ENCODE measurements at regions not wholly inside any gene's neighbourhood (a gene's known extent, or its start where the extent isn't known, plus 50 kb on each side); places are given as distances from the start of the nearest gene placed in this dataset.

DNA sequence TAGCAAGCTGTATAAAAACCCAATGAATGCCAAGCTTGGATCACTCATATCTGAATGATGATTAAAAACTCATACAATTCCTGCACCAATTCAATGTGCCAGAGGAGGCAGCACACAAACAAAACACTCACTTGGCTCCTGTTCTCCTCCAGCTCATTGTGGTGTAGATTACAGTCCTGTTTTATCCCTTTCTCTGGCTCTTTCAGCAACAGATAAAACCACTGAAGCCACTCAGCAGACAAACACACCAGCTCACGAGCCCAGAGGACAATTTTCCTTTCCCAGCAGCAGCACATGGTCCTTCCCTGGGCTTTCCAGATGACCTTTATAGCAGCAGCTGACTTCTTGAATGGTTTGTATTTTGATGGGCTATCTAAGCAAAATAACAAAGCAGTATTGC lies 107.3 kb upstream of the STARD3NL start:
- DNase-seq = no peak
- no peak overlapping the region for H3K4me3 ChIP-seq
- H3K36me3 ChIP-seq = no peaks in the 10 kb centered on the region
- H3K4me1 ChIP-seq = no peaks in the 10 kb centered on the region
- TF ChIP-seq POLR2A (IDR thresholded peaks at IDR 0.05) (no peak), CTCF (IDR thresholded peaks at IDR 0.05) (peak in 3 of 6 experiments; percentile 18 to 43 (median 41))
- no peak overlapping the region for H3K27ac ChIP-seq
- H3K9me3 ChIP-seq = no peaks in the 10 kb centered on the region
- H3K27me3 ChIP-seq = no peaks in the 10 kb centered on the region

DNA sequence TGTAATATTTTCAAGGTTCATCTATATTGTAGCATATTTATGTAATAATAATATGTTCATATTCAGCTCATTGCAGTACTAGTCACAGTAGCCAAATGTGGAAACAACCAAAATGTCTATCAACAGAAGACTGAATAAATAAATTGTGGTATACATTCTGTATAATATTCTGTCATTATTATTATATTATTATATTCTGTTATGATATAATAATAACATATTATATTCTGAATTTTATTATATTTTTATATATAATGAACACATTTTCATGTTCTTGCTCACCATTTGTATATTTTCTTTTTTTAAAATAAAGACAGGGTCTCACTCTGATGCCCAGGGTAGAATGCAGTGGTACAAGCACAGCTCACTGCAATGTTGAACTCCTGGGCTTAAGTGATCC lies 91.2 kb upstream of the STARD3NL start:
- no peak for TF ChIP-seq CTCF (IDR thresholded peaks at IDR 0.05)
- TF ChIP-seq POLR2A (IDR thresholded peaks at IDR 0.05) = no peak
- H3K9me3 ChIP-seq = no peaks in the 10 kb centered on the region
- H3K27me3 ChIP-seq = no peaks in the 10 kb centered on the region
- no peaks in the 10 kb centered on the region for H3K36me3 ChIP-seq
- H3K4me1 ChIP-seq = no peaks in the 10 kb centered on the region
- no peak overlapping the region for H3K4me3 ChIP-seq
- H3K27ac ChIP-seq = no peak overlapping the region
- no peak for DNase-seq

DNA sequence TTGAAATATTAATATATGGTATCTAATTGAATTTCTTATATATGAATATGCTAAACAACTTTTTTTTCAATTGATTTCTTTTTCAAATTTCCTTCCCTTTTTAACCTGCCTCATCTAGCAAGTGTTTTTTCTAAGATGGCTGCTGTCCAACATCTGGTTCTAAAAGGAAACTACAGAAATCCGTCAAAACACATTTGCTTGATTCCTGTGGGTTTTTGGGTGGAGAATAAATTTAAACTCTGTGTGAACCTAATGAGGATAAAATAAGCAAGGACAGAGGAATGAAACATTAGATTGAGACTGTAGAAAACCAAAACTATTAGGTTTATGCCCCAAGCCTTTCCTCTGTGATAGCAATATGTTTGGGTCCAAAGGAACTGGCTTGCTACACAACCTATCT lies 75.5 kb upstream of the STARD3NL start:
- Histone ChIP-seq H3K4me3 (no peak overlapping the region), H3K36me3 (no peaks in the 10 kb centered on the region), H3K9me3 (peaks cover 0 to 7% (median 0%) of the 10 kb centered on the region in 4 donors), H3K27me3 (no peaks in the 10 kb centered on the region), H3K27ac (no peak overlapping the region), H3K4me1 (no peaks in the 10 kb centered on the region)
- TF ChIP-seq POLR2A (IDR thresholded peaks at IDR 0.05) (no peak), CTCF (IDR thresholded peaks at IDR 0.05) (no peak)
- DNase-seq = no peak

DNA sequence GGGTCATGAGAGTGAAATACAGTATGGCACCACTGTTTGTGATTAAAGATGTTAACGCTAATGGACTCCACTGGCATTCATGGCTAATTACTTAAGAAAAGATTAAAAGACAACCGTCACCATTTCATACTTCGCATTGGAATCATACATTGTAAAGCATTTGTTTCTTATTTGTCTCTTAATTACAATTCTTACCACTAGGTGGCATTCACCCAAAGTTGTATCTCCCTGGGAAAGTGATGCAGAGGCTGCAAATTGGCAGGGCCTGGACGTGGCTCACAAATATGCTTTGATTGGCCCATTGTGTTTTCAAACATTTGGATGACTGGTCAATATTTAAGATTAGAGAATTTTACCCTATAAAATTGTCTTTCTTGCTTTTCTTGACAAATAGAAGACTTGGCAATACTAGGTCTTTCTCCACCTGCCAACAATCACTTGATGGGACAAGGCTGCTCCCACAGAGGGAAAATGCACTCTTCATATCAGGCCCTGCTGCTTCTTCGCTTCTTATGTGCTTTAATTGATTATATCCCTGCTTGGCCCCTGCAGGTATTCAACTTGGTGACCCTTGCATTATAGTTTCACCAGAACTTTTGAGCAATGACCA lies 72.1 kb upstream of the STARD3NL start:
- no peak overlapping the region for H3K27ac ChIP-seq
- no peaks in the 10 kb centered on the region for H3K36me3 ChIP-seq
- no peaks in the 10 kb centered on the region for H3K27me3 ChIP-seq
- no peaks in the 10 kb centered on the region for H3K4me1 ChIP-seq
- TF ChIP-seq CTCF (IDR thresholded peaks at IDR 0.05) (peak; percentile 26 to 72 (median 68)), POLR2A (IDR thresholded peaks at IDR 0.05) (no peak)
- H3K9me3 ChIP-seq = no peaks in the 10 kb centered on the region
- DNase-seq = no peak
- no peak overlapping the region for H3K4me3 ChIP-seq

DNA sequence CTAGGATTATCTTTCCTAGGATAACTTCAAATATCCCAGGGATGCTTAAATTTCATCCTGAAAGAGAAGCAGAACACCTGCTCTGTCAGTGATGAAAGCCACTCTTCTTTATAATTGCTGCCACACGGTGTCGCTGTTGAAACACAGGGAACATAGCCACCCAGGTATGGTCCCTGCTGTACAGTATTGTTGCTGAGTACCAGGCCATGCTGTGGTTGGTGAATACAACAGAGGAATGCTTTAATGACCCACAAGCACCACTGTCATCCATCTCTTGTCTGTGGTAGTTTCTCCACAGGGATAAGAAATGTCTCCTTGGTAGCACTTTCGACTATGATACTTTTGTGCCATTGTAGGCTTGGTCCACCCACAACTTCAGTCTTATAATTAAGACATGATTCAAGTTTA lies 70.6 kb upstream of the STARD3NL start:
- TF ChIP-seq POLR2A (IDR thresholded peaks at IDR 0.05) (no peak), CTCF (IDR thresholded peaks at IDR 0.05) (peak; percentile 19 to 84 (median 78))
- peak in 2 of 3 donors; percentile 69 to 91 for DNase-seq
- H3K27me3 ChIP-seq = no peaks in the 10 kb centered on the region
- no peak overlapping the region for H3K27ac ChIP-seq
- H3K9me3 ChIP-seq = no peaks in the 10 kb centered on the region
- no peaks in the 10 kb centered on the region for H3K4me1 ChIP-seq
- H3K4me3 ChIP-seq = no peak overlapping the region
- H3K36me3 ChIP-seq = no peaks in the 10 kb centered on the region

- H3K36me3 ChIP-seq = no peaks in the 10 kb centered on the region
- H3K9me3 ChIP-seq = no peaks in the 10 kb centered on the region
- H3K4me3 ChIP-seq = no peak overlapping the region
Observed at GRCh38 chr7:38112075-38112474, 66.0 kb upstream of the STARD3NL start.

More at GRCh38 chr7:38112075-38112474, 66.0 kb upstream of the STARD3NL start:
- Histone ChIP-seq H3K4me1 (no peaks in the 10 kb centered on the region), H3K27me3 (no peaks in the 10 kb centered on the region), H3K27ac (no peak overlapping the region)
- no peak for TF ChIP-seq CTCF (IDR thresholded peaks at IDR 0.05)
- TF ChIP-seq POLR2A (IDR thresholded peaks at IDR 0.05) = no peak
- no peak for DNase-seq

All from Peyer's patch (tissue), 4 donors.